DOHH2 (cell line): ENCODE measurements at regions not wholly inside any gene's neighbourhood (a gene's known extent, or its start where the extent isn't known, plus 50 kb on each side); places are given as distances from the start of the nearest gene placed in this dataset.

Experiments
- CTCF ChIP-seq: fragments of 200-600 bp; sonication (generic); IDR thresholded peaks from one replicate; pipeline ENCODE4 v1.5.1; 2014; ENCODE audit warnings: antibody characterized with exemption, mild to moderate bottlenecking, low read depth, low read length; ENCODE audit not compliant: poor library complexity, severe bottlenecking
- EZH2phosphoT487 ChIP-seq: fragments of 200-600 bp; sonication (generic); IDR thresholded peaks from 2 replicates; pipeline ENCODE4 v1.6.1; 2017; ENCODE audit warnings: borderline replicate concordance, mild to moderate bottlenecking, antibody characterized with exemption, low read length, moderate library complexity, mixed read lengths

GRCh38 chr12:24139035-24139434 lies 189.6 kb upstream of the SOX5 start:
- TF ChIP-seq CTCF = no peak
- TF ChIP-seq EZH2phosphoT487 = no peak
